Tibial nerve (tissue), 4 donors: ENCODE measurements at regions not wholly inside any gene's neighbourhood (a gene's known extent, or its start where the extent isn't known, plus 50 kb on each side); places are given as distances from the start of the nearest gene placed in this dataset.

ENCODE experiments used
- DNase-seq, 2 donors: peaks; one replicate each; pipeline ENCODE4 v3.0.0-alpha.2; 2019; ENCODE audit warnings: low spot score in 2 of 2
- H3K27ac ChIP-seq, 4 donors: fragments of 200-600 bp; sonication (generic) in 3 of 4; one replicate each; pipeline ENCODE4 v1.5.1; 2017 to 2019; ENCODE audit warnings: mild to moderate bottlenecking in 1 of 4
- H3K27me3 ChIP-seq, 2 donors: fragments of 200-600 bp; sonication (generic) in 1 of 2; one replicate each; pipeline versions ENCODE4 v1.5.1 to v1.6.0; 2017 to 2019
- H3K36me3 ChIP-seq, 3 donors: fragments of 200-600 bp; sonication (generic); one replicate each; pipeline ENCODE4 v1.5.1; 2018 to 2019
- H3K4me1 ChIP-seq, 4 donors: fragments of 200-600 bp; sonication (generic) in 3 of 4; one replicate each; pipeline ENCODE4 v1.5.1; 2017 to 2019
- H3K4me3 ChIP-seq, 4 donors: fragments of 200-600 bp; sonication (generic) in 3 of 4; one replicate each; pipeline ENCODE4 v1.5.1; 2017 to 2019; ENCODE audit warnings: mild to moderate bottlenecking in 1 of 4, moderate library complexity in 1 of 4
- H3K9me3 ChIP-seq, 4 donors: fragments of 200-600 bp; sonication (generic) in 3 of 4; one replicate each; pipeline ENCODE4 v1.5.1; 2017 to 2019
- EP300 ChIP-seq, 2 donors: sonication (generic); formaldehyde crosslinking; IDR thresholded peaks; one replicate each; pipeline ENCODE4 v1.6.1; 2017; ENCODE audit warnings: antibody characterized with exemption in 2 of 2, mild to moderate bottlenecking in 1 of 2
- POLR2A ChIP-seq, 2 donors: fragments of 450-650 bp; IDR thresholded peaks; one replicate each; pipeline ENCODE4 v1.6.1; 2017; ENCODE audit warnings: antibody characterized with exemption in 2 of 2, mild to moderate bottlenecking in 2 of 2, moderate library complexity in 2 of 2
- WGBS, 2 donors: methylation state at CpG; one replicate each; pipeline ENCODE4 v1.1.5; 2018; 5-methylcytosine and 5-hydroxymethylcytosine counted together
- TF ChIP-seq, protein P1 (sequence below), 5 experiments: fragments of 200-600 bp in 3 of 5; fragments of 450-650 bp in 2 of 5; sonication (generic) in 3 of 5; IDR thresholded peaks; one replicate each; pipeline ENCODE4 v1.5.1; 2016 to 2019; ENCODE audit warnings: antibody characterized with exemption in 5 of 5, mild to moderate bottlenecking in 3 of 5, moderate library complexity in 2 of 5

DNA sequence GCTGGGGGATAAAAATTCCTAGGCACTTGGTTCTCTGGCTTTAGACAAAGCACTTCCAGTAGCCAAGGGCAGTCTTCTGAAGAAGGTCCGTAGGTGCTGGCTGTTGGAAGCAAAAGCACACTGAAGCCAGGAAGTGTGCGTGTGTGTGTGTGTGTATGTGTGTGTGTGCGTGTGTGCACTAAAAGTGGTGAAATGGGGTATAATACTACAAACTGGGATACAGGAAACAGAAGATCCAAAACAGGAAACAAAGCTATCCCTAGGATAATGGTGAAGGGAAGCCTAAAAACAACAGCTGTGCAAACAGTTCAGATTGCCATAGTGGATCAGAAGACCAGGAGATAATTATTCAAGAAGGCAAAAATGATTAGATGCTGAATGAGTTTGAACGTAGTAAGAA lies 103.4 kb downstream of the IL20RB start:
- no peak for DNase-seq
- WGBS, 2 donors = 55 to 63% methylated on average over 4 of the region's 4 CpGs
- Histone ChIP-seq H3K4me3 (no peak overlapping the region), H3K4me1 (no peaks in the 10 kb centered on the region), H3K36me3 (no peaks in the 10 kb centered on the region), H3K27me3 (no peaks in the 10 kb centered on the region), H3K9me3 (no peaks in the 10 kb centered on the region), H3K27ac (no peak overlapping the region)
- TF ChIP-seq, protein P1, sequence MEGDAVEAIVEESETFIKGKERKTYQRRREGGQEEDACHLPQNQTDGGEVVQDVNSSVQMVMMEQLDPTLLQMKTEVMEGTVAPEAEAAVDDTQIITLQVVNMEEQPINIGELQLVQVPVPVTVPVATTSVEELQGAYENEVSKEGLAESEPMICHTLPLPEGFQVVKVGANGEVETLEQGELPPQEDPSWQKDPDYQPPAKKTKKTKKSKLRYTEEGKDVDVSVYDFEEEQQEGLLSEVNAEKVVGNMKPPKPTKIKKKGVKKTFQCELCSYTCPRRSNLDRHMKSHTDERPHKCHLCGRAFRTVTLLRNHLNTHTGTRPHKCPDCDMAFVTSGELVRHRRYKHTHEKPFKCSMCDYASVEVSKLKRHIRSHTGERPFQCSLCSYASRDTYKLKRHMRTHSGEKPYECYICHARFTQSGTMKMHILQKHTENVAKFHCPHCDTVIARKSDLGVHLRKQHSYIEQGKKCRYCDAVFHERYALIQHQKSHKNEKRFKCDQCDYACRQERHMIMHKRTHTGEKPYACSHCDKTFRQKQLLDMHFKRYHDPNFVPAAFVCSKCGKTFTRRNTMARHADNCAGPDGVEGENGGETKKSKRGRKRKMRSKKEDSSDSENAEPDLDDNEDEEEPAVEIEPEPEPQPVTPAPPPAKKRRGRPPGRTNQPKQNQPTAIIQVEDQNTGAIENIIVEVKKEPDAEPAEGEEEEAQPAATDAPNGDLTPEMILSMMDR (IDR thresholded peaks at IDR 0.05) = no peak
- TF ChIP-seq EP300 (IDR thresholded peaks at IDR 0.05) (no peak), POLR2A (IDR thresholded peaks at IDR 0.05) (no peak)

DNA sequence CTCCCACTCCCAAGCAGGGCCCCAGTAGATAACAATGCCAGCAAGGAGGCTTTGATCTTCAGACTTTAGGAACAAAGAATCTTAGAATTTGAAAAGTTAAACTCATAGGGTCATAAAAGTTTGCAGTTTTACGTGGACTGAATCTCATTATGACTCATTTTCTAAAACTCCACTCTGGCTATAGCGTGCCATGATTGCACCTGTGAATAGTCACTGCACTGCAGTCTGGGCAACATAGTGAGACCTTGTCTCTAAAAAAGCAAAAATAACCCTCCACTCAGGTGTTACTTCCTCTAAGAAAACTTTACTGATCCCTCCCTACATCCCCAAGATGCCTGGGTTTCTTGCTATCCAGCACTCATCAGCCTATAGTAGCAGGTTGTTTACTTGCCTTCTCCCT lies 104.5 kb downstream of the IL20RB start:
- no peaks in the 10 kb centered on the region for H3K9me3 ChIP-seq
- H3K27me3 ChIP-seq = no peaks in the 10 kb centered on the region
- no peak overlapping the region for H3K4me3 ChIP-seq
- H3K27ac ChIP-seq = no peak overlapping the region
- DNase-seq = no peak
- TF ChIP-seq, protein P1 (IDR thresholded peaks at IDR 0.05) = no peak
- TF ChIP-seq POLR2A (IDR thresholded peaks at IDR 0.05) (no peak), EP300 (IDR thresholded peaks at IDR 0.05) (no peak)
- 60 to 70% methylated on average over 2 of the region's 2 CpGs for WGBS, 2 donors
- H3K36me3 ChIP-seq = no peaks in the 10 kb centered on the region
- no peaks in the 10 kb centered on the region for H3K4me1 ChIP-seq

DNA sequence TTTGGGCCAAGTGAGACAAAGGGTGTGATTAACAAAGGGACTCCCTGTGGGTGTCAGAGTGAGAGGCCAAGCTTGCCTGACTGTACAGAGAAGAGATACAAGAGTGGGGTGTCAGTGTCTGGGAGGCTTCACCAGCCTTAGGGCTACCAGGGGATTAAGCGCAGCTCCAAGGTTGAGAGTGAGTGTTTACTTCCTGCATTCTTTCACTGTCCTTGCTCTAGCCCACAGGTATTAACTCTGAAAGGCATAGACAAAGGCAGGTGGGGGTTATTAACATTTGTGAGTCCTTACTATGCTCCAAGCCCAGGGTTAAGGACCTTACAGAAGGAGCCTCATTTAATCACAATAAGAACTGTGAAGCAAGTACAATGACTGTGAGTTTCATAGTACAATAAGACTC lies 107.6 kb downstream of the IL20RB start:
- TF ChIP-seq, protein P1 (IDR thresholded peaks at IDR 0.05) = no peak
- TF ChIP-seq POLR2A (IDR thresholded peaks at IDR 0.05) (no peak), EP300 (IDR thresholded peaks at IDR 0.05) (no peak)
- no peak overlapping the region for H3K27ac ChIP-seq
- DNase-seq = no peak
- H3K4me3 ChIP-seq = no peak overlapping the region
- H3K4me1 ChIP-seq = no peaks in the 10 kb centered on the region
- no peaks in the 10 kb centered on the region for H3K27me3 ChIP-seq
- H3K9me3 ChIP-seq = no peaks in the 10 kb centered on the region
- 77 to 92% methylated on average over 1 of the region's 1 CpG for WGBS, 2 donors
- no peaks in the 10 kb centered on the region for H3K36me3 ChIP-seq

DNA sequence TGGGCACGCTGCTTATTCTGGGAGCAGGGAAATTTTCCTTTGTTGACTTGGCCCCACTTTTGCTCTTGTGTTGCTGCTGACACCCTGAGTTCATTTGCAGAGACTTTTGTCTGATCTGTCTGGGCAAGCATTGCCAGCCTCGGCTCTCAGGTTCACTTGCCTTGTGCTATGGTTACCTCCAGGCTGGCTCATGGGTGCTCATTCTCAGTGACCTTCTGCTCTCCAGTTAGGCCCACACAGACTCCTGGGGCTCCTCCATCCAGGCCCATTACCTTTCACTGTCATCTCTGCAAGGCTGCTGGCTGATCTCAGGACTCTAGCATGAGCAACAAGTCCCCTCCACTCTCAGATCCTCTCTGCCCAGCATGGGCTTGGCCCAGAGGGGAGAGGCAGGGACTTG lies 108.3 kb downstream of the IL20RB start:
- no peak overlapping the region for H3K4me3 ChIP-seq
- WGBS, 2 donors = 79 to 82% methylated on average over 2 of the region's 2 CpGs
- H3K9me3 ChIP-seq = no peaks in the 10 kb centered on the region
- no peak for DNase-seq
- no peaks in the 10 kb centered on the region for H3K27me3 ChIP-seq
- H3K36me3 ChIP-seq = no peaks in the 10 kb centered on the region
- TF ChIP-seq, protein P1 (IDR thresholded peaks at IDR 0.05) = no peak
- TF ChIP-seq EP300 (IDR thresholded peaks at IDR 0.05) = no peak
- no peak for TF ChIP-seq POLR2A (IDR thresholded peaks at IDR 0.05)
- no peaks in the 10 kb centered on the region for H3K4me1 ChIP-seq
- no peak overlapping the region for H3K27ac ChIP-seq

DNA sequence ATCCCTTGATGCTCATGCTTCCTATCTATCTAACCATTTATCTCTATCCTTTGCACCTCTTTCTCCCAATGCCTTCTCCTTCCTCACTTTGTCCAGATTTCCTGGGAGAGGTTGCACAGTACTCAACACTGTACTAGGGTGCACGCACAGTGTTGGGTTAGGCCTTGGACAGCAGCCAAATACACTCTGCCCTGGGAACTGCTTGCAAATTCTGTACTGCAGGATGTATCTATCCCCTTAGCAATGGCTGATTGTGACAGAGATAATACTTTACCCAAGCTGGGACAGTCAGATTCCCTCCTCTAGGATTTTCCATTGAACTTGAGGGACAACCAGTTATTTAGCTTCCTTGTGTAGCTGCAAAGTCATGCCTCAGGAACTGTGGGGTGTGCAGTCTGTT lies 113.3 kb downstream of the IL20RB start:
- Histone ChIP-seq H3K9me3 (no peaks in the 10 kb centered on the region), H3K4me1 (no peaks in the 10 kb centered on the region), H3K36me3 (no peaks in the 10 kb centered on the region), H3K27ac (no peak overlapping the region), H3K27me3 (no peaks in the 10 kb centered on the region), H3K4me3 (no peak overlapping the region)
- WGBS, 2 donors = 6 to 12% methylated on average over 1 of the region's 1 CpG
- no peak for DNase-seq
- TF ChIP-seq POLR2A (IDR thresholded peaks at IDR 0.05) (no peak), EP300 (IDR thresholded peaks at IDR 0.05) (no peak)
- TF ChIP-seq, protein P1 (IDR thresholded peaks at IDR 0.05) = no peak
